ENCODE measurements at regions not wholly inside any gene's neighbourhood (a gene's known extent, or its start where the extent isn't known, plus 50 kb on each side); places are given as distances from the start of the nearest gene placed in this dataset.
A peak's percentile ranks its signal among the peaks of the same experiment; 100 is the strongest.

GRCh38 chr4:104064646-104065577 lies 345.1 kb upstream of the TACR3 start:
- no peak overlapping the region for H3K4me3 ChIP-seq (ENCODE audit: low read depth, low read length)
- TF ChIP-seq CTCF (IDR thresholded peaks at IDR 0.05; ENCODE audit: control insufficient read depth, extremely low read depth, insufficient read depth) = peak; percentile 59
- DNase-seq (ENCODE audit: low read depth) = peak; percentile 15

GRCh38 chr4:104063341-104063740 lies 343.6 kb upstream of the TACR3 start:
- TF ChIP-seq CTCF (IDR thresholded peaks at IDR 0.05; ENCODE audit: control insufficient read depth, extremely low read depth, insufficient read depth) = no peak
- no peak overlapping the region for H3K4me3 ChIP-seq (ENCODE audit: low read depth, low read length)
- DNase-seq (ENCODE audit: low read depth) = no peak

GRCh38 chr4:104044369-104044768 lies 324.6 kb upstream of the TACR3 start:
- H3K4me3 ChIP-seq (ENCODE audit: low read depth, low read length) = no peak overlapping the region
- no peak for TF ChIP-seq CTCF (IDR thresholded peaks at IDR 0.05; ENCODE audit: control insufficient read depth, extremely low read depth, insufficient read depth)
- no peak for DNase-seq (ENCODE audit: low read depth)

- no peak for DNase-seq (ENCODE audit: low read depth)
- H3K4me3 ChIP-seq (ENCODE audit: low read depth, low read length) = no peak overlapping the region
- no peak for TF ChIP-seq CTCF (IDR thresholded peaks at IDR 0.05; ENCODE audit: control insufficient read depth, extremely low read depth, insufficient read depth)
Measured at GRCh38 chr4:104032896-104033295, 313.1 kb upstream of the TACR3 start.

GRCh38 chr4:104025251-104025650 lies 305.5 kb upstream of the TACR3 start:
- TF ChIP-seq CTCF (IDR thresholded peaks at IDR 0.05; ENCODE audit: control insufficient read depth, extremely low read depth, insufficient read depth) = no peak
- no peak overlapping the region for H3K4me3 ChIP-seq (ENCODE audit: low read depth, low read length)
- peak; percentile 47 for DNase-seq (ENCODE audit: low read depth)

GRCh38 chr4:104022831-104023230 lies 303.0 kb upstream of the TACR3 start:
- DNase-seq (ENCODE audit: low read depth) = no peak
- no peak for TF ChIP-seq CTCF (IDR thresholded peaks at IDR 0.05; ENCODE audit: control insufficient read depth, extremely low read depth, insufficient read depth)
- H3K4me3 ChIP-seq (ENCODE audit: low read depth, low read length) = no peak overlapping the region
